ENCODE measurements at regions not wholly inside any gene's neighbourhood (a gene's known extent, or its start where the extent isn't known, plus 50 kb on each side); places are given as distances from the start of the nearest gene placed in this dataset. TPM values are rescaled to one million over a fixed set of nuclear protein-coding genes. Genes with fewer than 3 reads are reported as not detected.

- H3K4me3 ChIP-seq (ENCODE audit: low read depth in 1 of 3, low read length in 3 of 3): no peak overlapping the region
- H3K27me3 ChIP-seq (ENCODE audit: control insufficient read depth in 4 of 4, insufficient read depth in 4 of 4, low read length in 3 of 4): no peaks in the 10 kb centered on the region
- WGBS: 87% methylated on average over 3 of the region's 3 CpGs
- H3K9me3 ChIP-seq (ENCODE audit: control insufficient read depth in 4 of 4, low read length in 3 of 4): no peaks in the 10 kb centered on the region
- no peak for DNase-seq (ENCODE audit: low spot score)
- TF ChIP-seq GABPA (IDR thresholded peaks at IDR 0.05 in 1 of 2, conservative IDR thresholded peaks at IDR 0.05 in 1 of 2): no peak
- TF ChIP-seq EGR1 (IDR thresholded peaks at IDR 0.05; ENCODE audit: low read depth in 2 of 2): no peak
- TF ChIP-seq ZBTB33 (IDR thresholded peaks at IDR 0.05): no peak
- TF ChIP-seq CTCF (IDR thresholded peaks at IDR 0.05; ENCODE audit: low read depth, low read length, missing input control): no peak
- TF ChIP-seq RXRA (IDR thresholded peaks at IDR 0.05): no peak
- no peak for TF ChIP-seq TAF1 (conservative IDR thresholded peaks at IDR 0.05)
- no peak for TF ChIP-seq NR2F2 (IDR thresholded peaks at IDR 0.05)
- TF ChIP-seq FOXA2 (IDR thresholded peaks at IDR 0.05): no peak
- TF ChIP-seq HNF4G (IDR thresholded peaks at IDR 0.05): no peak
- TF ChIP-seq HNF4A (conservative IDR thresholded peaks at IDR 0.05): no peak
- TF ChIP-seq JUND (IDR thresholded peaks at IDR 0.05): no peak
- TF ChIP-seq FOXA1 (IDR thresholded peaks at IDR 0.05): no peak
- TF ChIP-seq SP1 (IDR thresholded peaks at IDR 0.05): no peak
- TF ChIP-seq RAD21 (IDR thresholded peaks at IDR 0.05): no peak
- no peak for TF ChIP-seq YY1 (IDR thresholded peaks at IDR 0.05)
- no peak for TF ChIP-seq ATF3 (IDR thresholded peaks at IDR 0.05)
- H3K36me3 ChIP-seq (ENCODE audit: control insufficient read depth in 4 of 4, insufficient read depth in 3 of 4, low read depth in 1 of 4, low read length in 3 of 4): no peaks in the 10 kb centered on the region
- no peaks in the 10 kb centered on the region for H3K4me1 ChIP-seq (ENCODE audit: control insufficient read depth in 4 of 4, insufficient read depth in 4 of 4, low read length in 3 of 4)
- no peak overlapping the region for H3K27ac ChIP-seq (ENCODE audit: low read depth in 1 of 2, low read length in 2 of 2)
- H3K9ac ChIP-seq (ENCODE audit: low read depth in 1 of 2, low read length in 2 of 2): no peak overlapping the region
Observed at GRCh38 chr2:103667335-103667884, 905.6 kb downstream of the TMEM182 start.

- Histone ChIP-seq H3K9me3 (ENCODE audit: control insufficient read depth in 4 of 4, low read length in 3 of 4) (no peaks in the 10 kb centered on the region), H3K36me3 (ENCODE audit: control insufficient read depth in 4 of 4, insufficient read depth in 3 of 4, low read depth in 1 of 4, low read length in 3 of 4) (no peaks in the 10 kb centered on the region), H3K9ac (ENCODE audit: low read depth in 1 of 2, low read length in 2 of 2) (no peak overlapping the region), H3K4me3 (ENCODE audit: low read depth in 1 of 3, low read length in 3 of 3) (no peak overlapping the region), H3K27me3 (ENCODE audit: control insufficient read depth in 4 of 4, insufficient read depth in 4 of 4, low read length in 3 of 4) (no peaks in the 10 kb centered on the region), H3K4me1 (ENCODE audit: control insufficient read depth in 4 of 4, insufficient read depth in 4 of 4, low read length in 3 of 4) (no peaks in the 10 kb centered on the region), H3K27ac (ENCODE audit: low read depth in 1 of 2, low read length in 2 of 2) (no peak overlapping the region)
- 62% methylated on average over 6 of the region's 6 CpGs for WGBS
- TF ChIP-seq JUND (IDR thresholded peaks at IDR 0.05) (no peak), EGR1 (IDR thresholded peaks at IDR 0.05; ENCODE audit: low read depth in 2 of 2) (no peak), FOXA2 (IDR thresholded peaks at IDR 0.05) (no peak), GABPA (IDR thresholded peaks at IDR 0.05 in 1 of 2, conservative IDR thresholded peaks at IDR 0.05 in 1 of 2) (no peak), HNF4A (conservative IDR thresholded peaks at IDR 0.05) (no peak), HNF4G (IDR thresholded peaks at IDR 0.05) (no peak)
- DNase-seq (ENCODE audit: low spot score): no peak
Observed at GRCh38 chr2:103669531-103669930, 907.7 kb downstream of the TMEM182 start.

Small RNAs in the stretch of these regions (small RNA-seq; reads per million reads assigned to genes)
- gene AC010881.1: not detected
- gene AC018880.2: not detected
